ENCODE measurements at regions not wholly inside any gene's neighbourhood (a gene's known extent, or its start where the extent isn't known, plus 50 kb on each side); places are given as distances from the start of the nearest gene placed in this dataset.

GRCh38 chr2:123162400-123163016 is 862.6 kb upstream of the CNTNAP5 start:
- H3K4me1 Mint-ChIP-seq (ENCODE audit: unreplicated experiment): no peaks in the 10 kb centered on the region
- no peak for DNase-seq (ENCODE audit: low spot score)
- H3K36me3 Mint-ChIP-seq (ENCODE audit: low read depth, unreplicated experiment): no peaks in the 10 kb centered on the region
- no peak overlapping the region for H3K27ac Mint-ChIP-seq (ENCODE audit: unreplicated experiment)
- no peaks in the 10 kb centered on the region for H3K9me3 Mint-ChIP-seq (ENCODE audit: unreplicated experiment)
- TF ChIP-seq CTCF (IDR thresholded peaks at IDR 0.05; ENCODE audit: unreplicated experiment): no peak
- H3K27me3 Mint-ChIP-seq (ENCODE audit: unreplicated experiment): no peaks in the 10 kb centered on the region
- H3K4me3 Mint-ChIP-seq (ENCODE audit: unreplicated experiment): no peak overlapping the region

GRCh38 chr2:123163398-123163797 is 861.7 kb upstream of the CNTNAP5 start:
- Mint-ChIP-seq H3K27me3 (ENCODE audit: unreplicated experiment) (no peaks in the 10 kb centered on the region), H3K27ac (ENCODE audit: unreplicated experiment) (no peak overlapping the region)

DNA sequence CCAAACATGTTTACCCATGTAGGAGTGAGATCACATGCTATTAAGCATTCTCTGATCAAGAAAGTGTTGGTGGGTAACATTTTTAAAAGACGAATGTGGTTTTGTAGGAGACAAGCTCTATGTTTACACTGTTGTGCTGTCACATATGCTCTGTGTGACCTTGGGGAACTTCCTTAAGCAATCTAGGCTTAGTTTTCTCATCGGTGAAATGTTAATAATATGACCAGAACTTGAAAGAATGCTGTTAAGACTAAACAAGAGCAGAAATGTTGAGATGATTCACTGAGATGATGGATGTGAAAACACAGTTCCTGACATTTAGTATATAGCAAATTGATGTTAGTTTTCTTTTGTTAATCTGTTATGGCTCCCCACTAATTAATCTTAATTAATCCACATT is 860.9 kb upstream of the CNTNAP5 start:
- Mint-ChIP-seq H3K9me3 (ENCODE audit: unreplicated experiment) (no peaks in the 10 kb centered on the region), H3K27me3 (ENCODE audit: unreplicated experiment) (no peaks in the 10 kb centered on the region), H3K27ac (ENCODE audit: unreplicated experiment) (no peak overlapping the region), H3K36me3 (ENCODE audit: low read depth, unreplicated experiment) (no peaks in the 10 kb centered on the region), H3K4me3 (ENCODE audit: unreplicated experiment) (no peak overlapping the region), H3K4me1 (ENCODE audit: unreplicated experiment) (no peaks in the 10 kb centered on the region)
- TF ChIP-seq CTCF (IDR thresholded peaks at IDR 0.05; ENCODE audit: unreplicated experiment): no peak
- DNase-seq (ENCODE audit: low spot score): no peak

More at GRCh38 chr2:123163398-123163797, 861.7 kb upstream of the CNTNAP5 start:
- no peak for TF ChIP-seq CTCF (IDR thresholded peaks at IDR 0.05; ENCODE audit: unreplicated experiment)
- Mint-ChIP-seq H3K36me3 (ENCODE audit: low read depth, unreplicated experiment) (no peaks in the 10 kb centered on the region), H3K9me3 (ENCODE audit: unreplicated experiment) (no peaks in the 10 kb centered on the region), H3K4me1 (ENCODE audit: unreplicated experiment) (no peaks in the 10 kb centered on the region), H3K4me3 (ENCODE audit: unreplicated experiment) (no peak overlapping the region)
- DNase-seq (ENCODE audit: low spot score): no peak

- no peak for DNase-seq (ENCODE audit: low spot score)
- H3K4me3 Mint-ChIP-seq (ENCODE audit: unreplicated experiment): no peak overlapping the region
- H3K27ac Mint-ChIP-seq (ENCODE audit: unreplicated experiment): no peak overlapping the region
- no peaks in the 10 kb centered on the region for H3K9me3 Mint-ChIP-seq (ENCODE audit: unreplicated experiment)
- H3K4me1 Mint-ChIP-seq (ENCODE audit: unreplicated experiment): no peaks in the 10 kb centered on the region
- H3K36me3 Mint-ChIP-seq (ENCODE audit: low read depth, unreplicated experiment): no peaks in the 10 kb centered on the region
- no peak for TF ChIP-seq CTCF (IDR thresholded peaks at IDR 0.05; ENCODE audit: unreplicated experiment)
- H3K27me3 Mint-ChIP-seq (ENCODE audit: unreplicated experiment): no peaks in the 10 kb centered on the region
Measured at GRCh38 chr2:123165616-123166015, 859.5 kb upstream of the CNTNAP5 start.

DNA sequence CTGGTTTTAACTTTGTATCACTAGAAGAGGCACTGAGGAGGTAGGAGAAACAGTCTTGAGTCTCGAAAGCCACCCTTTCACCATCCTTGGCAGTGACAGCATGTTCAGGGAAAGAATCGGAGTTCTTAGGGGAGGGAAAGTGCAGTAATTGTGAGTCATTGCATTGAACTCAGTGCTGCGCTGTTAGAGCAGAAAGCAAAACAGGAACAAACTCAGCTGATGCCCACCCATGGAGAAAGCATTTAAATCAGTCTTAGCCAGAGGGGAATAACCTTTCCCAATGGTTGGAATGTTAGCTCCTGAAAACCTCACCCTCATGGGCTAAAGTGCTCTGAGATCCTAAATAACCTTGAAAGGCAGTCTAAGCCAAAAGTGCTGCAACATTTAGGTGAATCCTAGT is 845.6 kb upstream of the CNTNAP5 start:
- no peak for TF ChIP-seq CTCF (IDR thresholded peaks at IDR 0.05; ENCODE audit: unreplicated experiment)
- no peak for DNase-seq (ENCODE audit: low spot score)
- Mint-ChIP-seq H3K9me3 (ENCODE audit: unreplicated experiment) (no peaks in the 10 kb centered on the region), H3K27ac (ENCODE audit: unreplicated experiment) (no peak overlapping the region), H3K4me1 (ENCODE audit: unreplicated experiment) (no peaks in the 10 kb centered on the region), H3K36me3 (ENCODE audit: low read depth, unreplicated experiment) (no peaks in the 10 kb centered on the region), H3K4me3 (ENCODE audit: unreplicated experiment) (no peak overlapping the region), H3K27me3 (ENCODE audit: unreplicated experiment) (no peaks in the 10 kb centered on the region)

Data from endothelial cell (in vitro differentiated cells).